Endothelial cell (in vitro differentiated cells): ENCODE measurements at regions not wholly inside any gene's neighbourhood (a gene's known extent, or its start where the extent isn't known, plus 50 kb on each side); places are given as distances from the start of the nearest gene placed in this dataset.

Source experiments
- DNase-seq: peaks from one replicate; pipeline ENCODE4 v3.0.0; 2021; ENCODE audit warnings: low spot score
- H3K27ac Mint-ChIP-seq: one replicate; pipeline ENCODE4 v1.8.0; 2021; ENCODE audit warnings: mixed read lengths, inconsistent platforms; ENCODE audit not compliant: unreplicated experiment
- H3K27me3 Mint-ChIP-seq: one replicate; pipeline ENCODE4 v1.8.0; 2021; ENCODE audit warnings: mild to moderate bottlenecking, moderate library complexity, mixed read lengths, inconsistent platforms; ENCODE audit not compliant: unreplicated experiment
- H3K36me3 Mint-ChIP-seq: one replicate; pipeline ENCODE4 v1.8.0; 2021; ENCODE audit warnings: mild to moderate bottlenecking, low read depth, mixed read lengths, inconsistent platforms; ENCODE audit not compliant: unreplicated experiment
- H3K4me1 Mint-ChIP-seq: one replicate; pipeline ENCODE4 v1.8.0; 2021; ENCODE audit warnings: mild to moderate bottlenecking, mixed read lengths, inconsistent platforms; ENCODE audit not compliant: unreplicated experiment
- H3K4me3 Mint-ChIP-seq: one replicate; pipeline ENCODE4 v1.8.0; 2021; ENCODE audit warnings: mild to moderate bottlenecking, mixed read lengths, inconsistent platforms; ENCODE audit not compliant: unreplicated experiment
- H3K9me3 Mint-ChIP-seq: one replicate; pipeline ENCODE4 v1.8.0; 2021; ENCODE audit warnings: mixed read lengths, inconsistent platforms; ENCODE audit not compliant: unreplicated experiment
- TF ChIP-seq, protein P1 (sequence below): fragments of 200-600 bp; sonication (generic); IDR thresholded peaks from one replicate; pipeline ENCODE4 v1.5.0; 2021; ENCODE audit warnings: antibody characterized with exemption; ENCODE audit not compliant: unreplicated experiment

DNA sequence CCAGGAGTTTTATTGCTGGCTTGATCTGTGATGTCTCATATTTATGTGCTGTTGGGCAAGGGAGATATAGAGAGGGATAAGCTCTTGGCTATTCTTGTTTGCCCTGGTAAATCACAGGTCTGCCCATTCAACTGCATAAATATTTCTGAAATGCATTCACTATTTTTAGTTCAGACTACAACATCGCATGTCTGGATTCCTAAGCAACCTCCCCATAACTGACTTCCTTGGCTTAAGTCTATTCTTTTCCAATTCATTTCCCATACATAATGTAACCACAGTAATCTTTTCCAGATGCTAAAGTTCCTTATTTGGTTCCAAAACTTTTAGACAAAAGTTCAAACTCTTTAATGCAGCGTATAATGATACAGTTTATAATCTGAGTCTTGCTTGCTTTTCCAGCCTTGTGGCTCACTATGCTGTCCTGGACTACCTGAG lies 321.4 kb upstream of the ACTBL2 start:
- DNase-seq, result no peak
- TF ChIP-seq, protein P1, sequence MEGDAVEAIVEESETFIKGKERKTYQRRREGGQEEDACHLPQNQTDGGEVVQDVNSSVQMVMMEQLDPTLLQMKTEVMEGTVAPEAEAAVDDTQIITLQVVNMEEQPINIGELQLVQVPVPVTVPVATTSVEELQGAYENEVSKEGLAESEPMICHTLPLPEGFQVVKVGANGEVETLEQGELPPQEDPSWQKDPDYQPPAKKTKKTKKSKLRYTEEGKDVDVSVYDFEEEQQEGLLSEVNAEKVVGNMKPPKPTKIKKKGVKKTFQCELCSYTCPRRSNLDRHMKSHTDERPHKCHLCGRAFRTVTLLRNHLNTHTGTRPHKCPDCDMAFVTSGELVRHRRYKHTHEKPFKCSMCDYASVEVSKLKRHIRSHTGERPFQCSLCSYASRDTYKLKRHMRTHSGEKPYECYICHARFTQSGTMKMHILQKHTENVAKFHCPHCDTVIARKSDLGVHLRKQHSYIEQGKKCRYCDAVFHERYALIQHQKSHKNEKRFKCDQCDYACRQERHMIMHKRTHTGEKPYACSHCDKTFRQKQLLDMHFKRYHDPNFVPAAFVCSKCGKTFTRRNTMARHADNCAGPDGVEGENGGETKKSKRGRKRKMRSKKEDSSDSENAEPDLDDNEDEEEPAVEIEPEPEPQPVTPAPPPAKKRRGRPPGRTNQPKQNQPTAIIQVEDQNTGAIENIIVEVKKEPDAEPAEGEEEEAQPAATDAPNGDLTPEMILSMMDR, result no peak
- H3K27ac Mint-ChIP-seq, result no peak overlapping the region
- H3K4me1 Mint-ChIP-seq, result peaks cover under 1% of the 10 kb centered on the region
- no peaks in the 10 kb centered on the region for H3K27me3 Mint-ChIP-seq
- H3K36me3 Mint-ChIP-seq, result no peaks in the 10 kb centered on the region
- H3K9me3 Mint-ChIP-seq, result no peaks in the 10 kb centered on the region
- no peak overlapping the region for H3K4me3 Mint-ChIP-seq

DNA sequence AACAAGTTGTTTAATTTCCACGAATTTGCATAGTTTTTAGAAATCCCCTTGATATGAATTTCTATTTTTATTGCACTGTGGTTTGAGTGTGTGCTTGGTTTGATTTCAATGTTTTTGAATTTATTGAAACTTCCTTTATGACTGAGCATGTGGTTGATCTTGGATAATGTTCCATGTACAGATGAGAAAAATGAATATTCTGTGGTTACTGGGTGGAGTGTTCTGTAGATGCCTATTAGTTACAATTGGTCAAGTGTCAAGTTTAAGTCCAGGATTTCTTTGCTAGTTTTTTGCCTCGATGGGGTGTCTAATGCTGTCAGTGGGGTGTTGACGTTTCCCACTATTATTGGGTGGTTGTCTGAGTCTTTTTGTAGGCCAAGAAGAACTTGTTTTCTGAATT lies 319.5 kb upstream of the ACTBL2 start:
- no peaks in the 10 kb centered on the region for H3K27me3 Mint-ChIP-seq
- no peak overlapping the region for H3K27ac Mint-ChIP-seq
- no peaks in the 10 kb centered on the region for H3K9me3 Mint-ChIP-seq
- TF ChIP-seq, protein P1, result no peak
- H3K4me3 Mint-ChIP-seq, result no peak overlapping the region
- no peaks in the 10 kb centered on the region for H3K36me3 Mint-ChIP-seq
- no peak for DNase-seq
- H3K4me1 Mint-ChIP-seq, result peaks cover 3% of the 10 kb centered on the region

DNA sequence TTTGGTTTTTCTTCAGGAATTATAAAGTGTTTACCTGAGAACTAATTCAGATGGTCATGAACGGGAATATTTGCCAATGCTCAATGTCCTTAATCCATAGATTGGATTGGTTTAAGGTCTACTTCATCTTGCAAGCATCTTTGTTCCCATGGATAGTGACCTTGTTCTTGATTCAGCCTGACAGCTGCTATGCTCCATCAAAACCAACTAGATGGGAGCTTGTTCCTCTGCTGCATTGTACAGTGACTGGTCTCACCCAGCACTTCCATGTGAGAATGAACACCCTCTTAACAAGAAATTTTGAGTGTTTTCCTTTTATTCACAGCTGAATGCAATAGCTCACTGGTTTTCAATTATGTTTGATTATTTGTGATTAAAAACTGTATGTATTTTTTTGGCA lies 312.6 kb upstream of the ACTBL2 start:
- Mint-ChIP-seq H3K4me1 (peaks cover 3% of the 10 kb centered on the region), H3K9me3 (no peaks in the 10 kb centered on the region), H3K36me3 (no peaks in the 10 kb centered on the region), H3K27me3 (no peaks in the 10 kb centered on the region), H3K27ac (no peak overlapping the region), H3K4me3 (no peak overlapping the region)
- TF ChIP-seq, protein P1, result no peak
- DNase-seq, result no peak

DNA sequence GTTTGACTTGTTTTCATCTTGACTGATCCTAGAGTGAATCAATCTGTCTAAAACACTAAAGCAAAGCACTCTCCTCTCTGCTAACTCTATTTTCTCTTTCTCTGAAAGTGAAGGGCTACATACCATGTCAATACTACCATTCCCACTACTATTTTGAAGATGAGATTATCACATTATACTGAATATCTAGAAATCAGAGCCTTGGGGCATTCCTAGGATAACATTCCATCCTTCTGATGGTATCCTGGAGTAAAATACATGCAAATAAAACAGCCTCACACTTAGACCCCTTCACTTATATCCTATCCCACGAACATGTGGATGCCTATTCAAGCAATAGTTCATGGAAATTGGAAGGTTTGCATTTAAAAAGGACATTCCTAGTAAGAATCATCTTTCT lies 309.3 kb upstream of the ACTBL2 start:
- TF ChIP-seq, protein P1, result no peak
- no peaks in the 10 kb centered on the region for H3K4me1 Mint-ChIP-seq
- no peaks in the 10 kb centered on the region for H3K36me3 Mint-ChIP-seq
- no peak overlapping the region for H3K27ac Mint-ChIP-seq
- no peaks in the 10 kb centered on the region for H3K27me3 Mint-ChIP-seq
- no peak for DNase-seq
- H3K9me3 Mint-ChIP-seq, result no peaks in the 10 kb centered on the region
- H3K4me3 Mint-ChIP-seq, result no peak overlapping the region

DNA sequence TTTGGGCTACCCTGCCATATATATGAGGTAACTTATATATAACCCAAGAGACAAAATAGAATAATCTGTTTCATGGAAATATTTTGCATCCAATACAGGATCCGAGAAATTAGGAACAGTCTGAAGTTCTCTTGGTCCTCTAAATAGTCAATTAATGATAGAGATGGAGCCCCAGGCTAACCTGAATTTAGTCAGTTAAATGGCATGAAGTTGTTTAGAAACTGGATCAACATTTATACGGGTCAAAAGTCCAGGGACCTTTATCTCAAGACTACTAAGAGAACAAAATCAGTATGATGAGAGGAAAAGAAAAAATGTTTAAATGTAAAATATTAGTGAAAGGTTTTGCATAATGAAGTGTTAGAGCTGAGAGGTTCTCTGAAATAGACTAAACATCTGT lies 303.3 kb upstream of the ACTBL2 start:
- H3K9me3 Mint-ChIP-seq, result no peaks in the 10 kb centered on the region
- peaks cover 10% of the 10 kb centered on the region for H3K4me1 Mint-ChIP-seq
- DNase-seq, result no peak
- TF ChIP-seq, protein P1, result no peak
- H3K27ac Mint-ChIP-seq, result no peak overlapping the region
- no peaks in the 10 kb centered on the region for H3K36me3 Mint-ChIP-seq
- no peak overlapping the region for H3K4me3 Mint-ChIP-seq
- H3K27me3 Mint-ChIP-seq, result no peaks in the 10 kb centered on the region
